ENCODE measurements at regions not wholly inside any gene's neighbourhood (a gene's known extent, or its start where the extent isn't known, plus 50 kb on each side); places are given as distances from the start of the nearest gene placed in this dataset.

- Mint-ChIP-seq H3K4me3 (no peak overlapping the region), H3K27me3 (ENCODE audit: low read depth) (no peaks in the 10 kb centered on the region; the same call in none of the 2 replicates), H3K4me1 (no peaks in the 10 kb centered on the region), H3K36me3 (ENCODE audit: insufficient read depth in 1 of 3, low read depth in 3 of 3) (no peaks in the 10 kb centered on the region), H3K9me3 (no peaks in the 10 kb centered on the region), H3K27ac (no peak overlapping the region)
- H4K91ac ChIP-seq (ENCODE audit: insufficient read length, low read depth, low read length): no peak overlapping the region
- no peak overlapping the region for H2AFZ ChIP-seq (ENCODE audit: low read length)
- H3K9ac ChIP-seq (ENCODE audit: extremely low read depth, insufficient read length, low read length): no peak overlapping the region
- no peak overlapping the region for H3K18ac ChIP-seq (ENCODE audit: insufficient read length, low read depth, low read length)
- no peak overlapping the region for H3K56ac ChIP-seq (ENCODE audit: insufficient read length, low read depth, low read length)
- H4K8ac ChIP-seq (replicated peaks; ENCODE audit: insufficient read length, low read depth, low read length): no peak overlapping the region
- H3K4me2 ChIP-seq (ENCODE audit: insufficient read depth, insufficient read length, low read length): no peak overlapping the region
- no peak overlapping the region for H2BK120ac ChIP-seq (ENCODE audit: low read depth, low read length, poor library complexity, severe bottlenecking)
- H2BK20ac ChIP-seq (ENCODE audit: low read depth, low read length, poor library complexity, severe bottlenecking): no peak overlapping the region
- H3K23ac ChIP-seq (ENCODE audit: insufficient read length, low read depth, low read length): no peak overlapping the region
- H2AK5ac ChIP-seq (ENCODE audit: insufficient read length, low read length): no peak overlapping the region
- no peak overlapping the region for H3K4ac ChIP-seq (ENCODE audit: low read depth, low read length)
- no peaks in the 10 kb centered on the region for H3K9me3 ChIP-seq (ENCODE audit: control insufficient read depth, low read depth, low read length)
- no peak for TF ChIP-seq CTCF (conservative IDR thresholded peaks at IDR 0.05)
- no peak overlapping the region for H3K14ac ChIP-seq (ENCODE audit: insufficient read depth, low read length)
- H3K27me3 ChIP-seq (ENCODE audit: insufficient read depth, low read length): no peaks in the 10 kb centered on the region
- no peaks in the 10 kb centered on the region for H4K20me1 ChIP-seq (ENCODE audit: control insufficient read depth, insufficient read depth, insufficient read length)
- no peak for DNase-seq
- WGBS (ENCODE audit: extremely low coverage, insufficient read length, low lambda C conversion rate): no CpG with 5 or more reads among the region's 4 CpGs
- no peaks in the 10 kb centered on the region for H3K4me1 ChIP-seq (ENCODE audit: insufficient read depth, low read length)
- H3K79me2 ChIP-seq (ENCODE audit: insufficient read depth, low read length): no peaks in the 10 kb centered on the region
- no peak overlapping the region for H4K5ac ChIP-seq (ENCODE audit: insufficient read length, low read depth, low read length)
- no peaks in the 10 kb centered on the region for H3K79me1 ChIP-seq (ENCODE audit: insufficient read depth, low read depth, low read length, poor library complexity, severe bottlenecking)
- H3K27ac ChIP-seq (ENCODE audit: insufficient read length, low read depth, low read length): no peak overlapping the region
- H2BK15ac ChIP-seq (ENCODE audit: low read depth, low read length): no peak overlapping the region
- no peaks in the 10 kb centered on the region for H3K23me2 ChIP-seq (ENCODE audit: insufficient read length, low read depth, low read length, poor library complexity, severe bottlenecking)
- no peak overlapping the region for H2BK12ac ChIP-seq (ENCODE audit: insufficient read length, low read depth, low read length)
- no peak overlapping the region for H3T11ph ChIP-seq (ENCODE audit: low read length)
- no peak overlapping the region for H2BK5ac ChIP-seq (ENCODE audit: insufficient read length, low read length)
These were observed 136.9 kb upstream of the THSD7B start for GRCh38 chr2:136628490-136628889.
